Heart right ventricle (tissue), 16 donors: ENCODE measurements at regions not wholly inside any gene's neighbourhood (a gene's known extent, or its start where the extent isn't known, plus 50 kb on each side); places are given as distances from the start of the nearest gene placed in this dataset.

Experiments
- ATAC-seq, 8 donors: fragments of 200-7000 bp; cut with Tn5 transposase; one replicate each; pipeline ENCODE4 v1.9.1; 2020; ENCODE audit warnings: mild to moderate bottlenecking in 8 of 8, moderate library complexity in 8 of 8, moderate number of reproducible peaks in 1 of 8
- DNase-seq, 2 donors: peaks; one replicate each; pipeline ENCODE4 v3.0.0-alpha.2; 2020
- H3K27ac ChIP-seq, 10 donors: fragments of 200-600 bp; sonication (generic) in 2 of 10; one replicate each; pipeline versions ENCODE4 v1.5.0 to v1.8.0; 2020 to 2022; ENCODE audit warnings: mild to moderate bottlenecking in 3 of 10
- H3K27me3 ChIP-seq, 7 donors: fragments of 200-600 bp; one replicate each; pipeline ENCODE4 v1.8.0; 2021 to 2022; ENCODE audit warnings: mild to moderate bottlenecking in 2 of 7
- H3K36me3 ChIP-seq, 9 donors: fragments of 200-600 bp; sonication (generic) in 1 of 9; one replicate each; pipeline versions ENCODE4 v1.5.0 to v1.8.0; 2020 to 2022; ENCODE audit warnings: mild to moderate bottlenecking in 2 of 9
- H3K4me1 ChIP-seq, 9 donors: fragments of 200-600 bp; sonication (generic) in 1 of 9; one replicate each; pipeline versions ENCODE4 v1.5.0 to v1.8.0; 2020 to 2022; ENCODE audit warnings: mild to moderate bottlenecking in 4 of 9
- H3K4me3 ChIP-seq, 10 donors: fragments of 200-600 bp; sonication (generic) in 2 of 10; one replicate each; pipeline versions ENCODE4 v1.5.0 to v1.8.0; 2020 to 2022; ENCODE audit warnings: mild to moderate bottlenecking in 7 of 10, moderate library complexity in 2 of 10
- H3K9me3 ChIP-seq, 11 donors: fragments of 200-600 bp in 10 of 11; sonication (generic) in 2 of 11; one replicate each; pipeline versions ENCODE4 v1.5.0 to v1.8.0; 2013 to 2022; ENCODE audit warnings: mild to moderate bottlenecking in 2 of 11, control low read depth in 1 of 11, moderate library complexity in 1 of 11
- CTCF ChIP-seq, 9 donors: fragments of 200-600 bp; sonication (generic) in 2 of 9; IDR thresholded peaks; one replicate each; pipeline versions ENCODE4 v1.5.0 to v1.8.0; 2021 to 2022; ENCODE audit warnings: antibody characterized with exemption in 9 of 9, mild to moderate bottlenecking in 5 of 9, moderate library complexity in 1 of 9
- WGBS, 2 donors: extraction: QIAGEN DNeasy Blood & Tissue Kit; methylation state at CpG; one replicate each; pipeline ENCODE4 v1.1.7; 2013; ENCODE audit warnings: inconsistent platforms in 1 of 2; 5-methylcytosine and 5-hydroxymethylcytosine counted together
- intact Hi-C, 10 donors: fragments of 100-400 bp; cut with DNase I; formaldehyde crosslinking; loops; one replicate each; pipeline versions ENCODE4 v1.11.1 to v1.14.2; 2022
- donor health status: Arrhythmogenic right ventricular cardiomyopathy.
- donor health status: ischemic (EF 13 %, LVEDD 7.1; RV severe dilation, severe dysfunction).
- donor health status: healthy with polysubstance abuse.
- donor health status: DM: no; HTN: yes; CAD: no.
- donor health status: DM: no; HTN: no; CAD: no.
- donor health status: ischemic (EF 25% LVEDD 6.9; RV normal size, moderate dysfunction).
- donor health status: ischemic (EF 25% LVEDD 5.7; RV mildly dilated, moderate dysfunction).
- donor health status: healthy.
- donor health status: DM: yes; HTN: yes; CAD: no.
- donor health status: Ischemic cardiomyopathy.
- donor health status: ischemic (EF 35%, LVEDD 5.7; RV mildly dilated, moderate dysfunction).
- donor health status: nonischemic (EF 11% LVEDD 7.7; RV severe dilation, severe dysfunction).
- donor health status: DM: yes; HTN: yes; CAD: no.
- donor health status: PGD.
- donor health status: ischemic (EF 29% LVEDD 5.4; RV normal size, mild dysfunction).
- donor health status: nonischemic (EF 23%, LVEDD 6.1; RV moderate dilation, normal function).

- intact Hi-C loops = no loop called here
- Histone ChIP-seq H3K9me3 (peaks cover 0 to 5% (median 0%) of the 10 kb centered on the region in 11 donors), H3K27me3 (no peaks in the 10 kb centered on the region), H3K27ac (no peak overlapping the region), H3K4me1 (no peaks in the 10 kb centered on the region), H3K4me3 (no peak overlapping the region), H3K36me3 (no peaks in the 10 kb centered on the region)
- 79 to 85% methylated on average over 3 of the region's 3 CpGs for WGBS, 2 donors
- TF ChIP-seq CTCF (IDR thresholded peaks at IDR 0.05) = no peak
- DNase-seq (no peak), ATAC-seq (no peak)
These were observed 207.7 kb upstream of the DACH1 start for GRCh38 chr13:72074663-72075062.

- ATAC-seq (no peak), DNase-seq (no peak)
- Histone ChIP-seq H3K4me1 (no peaks in the 10 kb centered on the region), H3K27ac (no peak overlapping the region), H3K4me3 (no peak overlapping the region), H3K27me3 (no peaks in the 10 kb centered on the region), H3K9me3 (peaks cover 0 to 8% (median 0%) of the 10 kb centered on the region in 11 donors), H3K36me3 (no peaks in the 10 kb centered on the region)
- 76 to 78% methylated on average over 2 of the region's 2 CpGs for WGBS, 2 donors
- no peak for TF ChIP-seq CTCF (IDR thresholded peaks at IDR 0.05)
- intact Hi-C loops = no loop called here
These were observed 205.3 kb upstream of the DACH1 start for GRCh38 chr13:72072261-72072660.

- ATAC-seq = no peak
These were observed 204.7 kb upstream of the DACH1 start for GRCh38 chr13:72071713-72072112.

GRCh38 chr13:72062566-72062965, 195.6 kb upstream of the DACH1 start:
- intact Hi-C loops = no loop called here

More at GRCh38 chr13:72071713-72072112, 204.7 kb upstream of the DACH1 start:
- intact Hi-C loops = no loop called here
- Histone ChIP-seq H3K36me3 (no peaks in the 10 kb centered on the region), H3K9me3 (peaks cover 0 to 13% (median 0%) of the 10 kb centered on the region in 11 donors), H3K27ac (no peak overlapping the region), H3K4me3 (no peak overlapping the region), H3K27me3 (no peaks in the 10 kb centered on the region), H3K4me1 (no peaks in the 10 kb centered on the region)
- no peak for DNase-seq
- WGBS, 2 donors = 41 to 53% methylated on average over 4 of the region's 4 CpGs
- TF ChIP-seq CTCF (IDR thresholded peaks at IDR 0.05) = no peak

More at GRCh38 chr13:72062566-72062965, 195.6 kb upstream of the DACH1 start:
- WGBS, 2 donors = 56 to 58% methylated on average over 7 of the region's 7 CpGs
- ATAC-seq (peak in 4 of 8 donors; percentile 19 to 73 (median 34)), DNase-seq (peak in 1 of 2 donors; percentile 9)
- no peak for TF ChIP-seq CTCF (IDR thresholded peaks at IDR 0.05)
- no peaks in the 10 kb centered on the region for H3K4me1 ChIP-seq
- H3K27ac ChIP-seq = no peak overlapping the region
- peaks cover 0 to 61% (median 10%) of the 10 kb centered on the region in 11 donors for H3K9me3 ChIP-seq
- no peak overlapping the region for H3K4me3 ChIP-seq
- H3K27me3 ChIP-seq = no peaks in the 10 kb centered on the region
- H3K36me3 ChIP-seq = no peaks in the 10 kb centered on the region
